Activated CD4-positive, alpha-beta T cell treated with anti-CD3 and anti-CD28 coated beads, Interleukin-10, Interleukin-2, amounts not matched to agents 100 ng/mL and 50 ng/mL, durations not matched to agents 16 hours and 8 hours (primary cell): ENCODE measurements at regions not wholly inside any gene's neighbourhood (a gene's known extent, or its start where the extent isn't known, plus 50 kb on each side); places are given as distances from the start of the nearest gene placed in this dataset.

Experiments
- DNase-seq: peaks from one replicate; pipeline ENCODE4 v3.0.0-alpha.2; 2020

DNA sequence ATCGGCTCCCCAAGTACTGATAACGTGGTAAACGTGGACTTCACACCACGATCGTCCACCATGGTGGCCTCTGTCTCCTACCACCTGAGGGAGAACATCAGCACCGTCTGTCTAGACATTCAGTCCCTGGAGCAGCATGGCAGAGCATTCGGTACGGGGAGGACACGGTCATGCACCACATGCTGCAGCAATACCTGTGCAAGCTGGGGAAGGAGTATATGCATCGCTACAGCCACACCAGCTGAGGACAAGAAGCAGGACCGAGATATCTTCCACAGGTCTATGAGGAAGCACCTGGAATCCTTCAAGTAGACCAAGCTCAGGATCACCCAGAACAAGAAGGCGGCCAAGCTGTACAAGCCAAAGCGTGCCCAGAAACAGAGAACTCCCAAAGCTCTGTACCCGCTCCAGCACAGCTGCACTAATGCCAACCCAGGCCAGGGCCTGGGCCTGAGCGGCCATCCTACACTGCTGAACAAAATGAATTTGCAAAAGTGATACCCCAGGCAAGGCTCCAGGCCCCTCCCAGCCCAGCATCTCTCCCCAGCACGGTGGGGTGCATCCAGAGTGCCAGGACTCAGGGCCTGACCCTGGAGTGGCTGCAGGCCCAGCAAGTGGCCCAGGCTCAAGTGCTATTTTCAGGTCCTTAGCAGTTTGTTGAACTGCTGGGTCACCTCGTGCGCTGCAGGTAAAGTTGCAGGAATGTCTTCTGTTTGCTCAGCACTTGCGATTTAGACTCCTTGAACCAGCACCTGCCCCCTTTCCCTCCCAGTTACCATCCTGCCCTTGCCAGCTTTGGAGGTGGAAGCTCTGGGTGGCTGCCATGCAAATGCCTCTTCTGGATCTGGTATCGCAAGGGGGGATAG lies 119.3 kb upstream of the SERPIND1 start:
- no peak for DNase-seq

DNA sequence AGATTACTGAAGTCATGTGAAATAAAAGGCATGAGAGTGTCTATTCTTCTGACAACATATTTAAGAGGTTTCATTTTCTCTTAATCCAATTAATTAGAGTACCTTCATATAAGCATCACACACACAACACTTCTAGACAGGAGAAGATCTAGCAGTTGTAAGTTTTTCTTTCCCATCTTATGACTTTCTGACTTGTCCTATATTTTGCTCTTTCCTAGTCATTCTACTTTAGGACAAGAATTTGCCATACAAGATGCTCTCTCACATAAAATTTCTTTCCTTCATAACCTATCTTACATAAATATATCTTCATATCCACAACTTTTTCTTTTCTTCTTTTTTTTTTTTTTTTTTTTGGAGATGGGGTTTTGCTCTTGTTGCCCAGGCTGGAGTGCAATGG lies 118.3 kb upstream of the SERPIND1 start:
- no peak for DNase-seq

DNA sequence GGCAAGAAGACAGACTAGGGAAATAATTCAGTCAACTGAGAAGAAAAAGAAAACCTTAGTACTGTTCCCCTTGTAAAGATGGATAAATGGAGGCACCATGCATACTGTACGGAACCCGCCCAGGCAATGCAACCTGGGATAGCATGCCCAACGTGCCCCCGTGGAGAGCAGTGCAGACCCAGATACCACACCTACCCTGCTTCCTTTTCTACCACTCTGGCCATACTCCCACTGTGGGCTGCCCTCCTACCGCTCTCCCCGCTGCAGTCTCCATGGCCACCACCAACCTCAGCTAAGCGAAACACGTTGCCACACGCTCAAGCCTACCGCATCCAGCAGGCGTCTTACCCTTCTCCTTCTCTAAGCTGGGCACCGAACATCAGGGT lies 117.4 kb upstream of the SERPIND1 start:
- no peak for DNase-seq

DNA sequence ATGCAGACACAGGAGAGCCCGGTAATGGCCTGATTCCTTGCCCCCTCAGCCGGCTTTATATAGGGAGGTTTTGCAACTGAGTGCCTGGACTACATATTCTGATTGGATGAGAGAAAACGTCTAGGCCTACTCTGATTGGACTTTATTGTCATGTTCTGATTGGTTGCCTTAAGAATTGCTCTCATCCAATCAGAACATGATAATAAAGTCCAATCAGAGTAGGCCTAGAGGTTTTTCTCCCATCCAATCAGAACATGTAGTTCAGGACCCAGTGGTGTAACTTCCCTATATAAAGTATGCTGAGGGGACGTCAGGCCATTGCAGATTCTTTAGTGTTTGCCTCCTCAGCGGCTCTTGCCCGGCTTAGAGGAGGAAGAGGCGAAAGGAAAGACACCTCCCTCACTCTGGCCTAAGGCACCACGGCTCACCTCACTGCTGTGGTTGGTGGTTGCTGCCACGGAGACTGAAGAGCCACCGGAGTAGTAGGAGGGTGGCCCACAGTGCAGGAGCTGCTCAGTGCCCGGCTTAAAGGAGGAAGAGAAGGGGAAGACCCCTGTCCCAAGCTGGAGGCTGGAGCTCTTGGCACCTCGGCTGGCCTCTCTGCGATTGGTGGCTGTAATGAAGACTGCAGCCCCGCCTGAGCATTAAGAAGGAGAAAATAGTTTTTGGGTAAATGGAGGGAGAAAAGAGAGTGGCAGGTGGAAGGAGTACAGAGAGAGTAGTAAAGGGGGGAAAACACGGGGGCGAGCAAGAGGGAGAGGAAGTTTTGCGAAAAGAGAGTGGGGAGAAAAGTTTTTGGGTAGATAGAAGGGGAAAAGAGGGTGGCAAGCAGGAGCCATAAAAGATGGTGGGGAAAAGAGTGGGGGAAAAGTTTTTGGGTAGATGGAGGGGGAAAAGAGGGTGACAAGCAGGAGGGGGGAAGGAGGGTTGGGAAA lies 116.7 kb upstream of the SERPIND1 start:
- no peak for DNase-seq
